PC-3 (cell line): ENCODE measurements at regions not wholly inside any gene's neighbourhood (a gene's known extent, or its start where the extent isn't known, plus 50 kb on each side); places are given as distances from the start of the nearest gene placed in this dataset.

Experiments
- ATAC-seq: fragments of 200-7000 bp; cut with Tn5 transposase; 2 replicates; pipeline ENCODE4 v1.9.1; 2020; ENCODE audit warnings: mild to moderate bottlenecking, moderate library complexity
- BruUV-seq: library from RNA; stranded (reverse); fragments of 400-500 nt; replicated peaks from 2 replicates; lab custom pipeline; 2021; lab: Mats Ljungman, UMichigan
- CTCF ChIA-PET: fragments of 300-600 bp; sonication (Branson Sonifier 250); formaldehyde crosslinking; loops from one replicate; lab custom pipeline; 2022; ENCODE audit warnings: antibody characterized with exemption; lab: Charles Lee
- POLR2A ChIA-PET: fragments of 300-600 bp; sonication (Branson Sonifier 250); formaldehyde crosslinking; loops from one replicate; lab custom pipeline; 2022; ENCODE audit warnings: antibody characterized with exemption; ENCODE audit not compliant: unreplicated experiment; lab: Charles Lee
- DNase-seq: peaks from one replicate; pipeline ENCODE4 v3.0.0-alpha.2; 2015
- H2AFZ ChIP-seq: fragments of 300-600 bp; sonication (generic); 2 replicates; pipeline ENCODE4 v1.6.0; 2016; ENCODE audit warnings: antibody characterized with exemption, low read length
- H3F3A ChIP-seq: fragments of 300-600 bp; sonication (generic); one replicate; pipeline ENCODE4 v1.6.0; 2017; ENCODE audit warnings: antibody characterized with exemption, low read length, control low read depth, mild to moderate bottlenecking; ENCODE audit not compliant: unreplicated experiment
- H3K27ac ChIP-seq: fragments of 300-600 bp; sonication (generic); 2 replicates; pipeline ENCODE4 v1.5.1; 2016; ENCODE audit warnings: mild to moderate bottlenecking, low read length
- H3K27me3 ChIP-seq: fragments of 300-600 bp; sonication (generic); 2 replicates; pipeline ENCODE4 v1.6.1; 2016; ENCODE audit warnings: low read length, mixed read lengths
- H3K36me3 ChIP-seq: fragments of 300-600 bp; sonication (generic); 2 replicates; pipeline ENCODE4 v1.6.1; 2016; ENCODE audit warnings: low read depth, mixed run types, low read length, mixed read lengths
- H3K4me1 ChIP-seq: fragments of 300-600 bp; sonication (generic); 2 replicates; pipeline ENCODE4 v1.5.1; 2016; ENCODE audit warnings: low read length; ENCODE audit not compliant: insufficient read depth
- H3K4me2 ChIP-seq: fragments of 300-600 bp; sonication (generic); 2 replicates; pipeline ENCODE4 v1.6.0; 2016; ENCODE audit warnings: low read length
- H3K4me3 ChIP-seq: fragments of 300-600 bp; sonication (generic); 2 replicates; pipeline ENCODE4 v1.5.1; 2016; ENCODE audit warnings: mild to moderate bottlenecking, low read length, mixed read lengths
- H3K79me2 ChIP-seq: fragments of 300-600 bp; sonication (generic); 2 replicates; pipeline ENCODE4 v1.6.1; 2017; ENCODE audit warnings: low read length, mixed read lengths
- H3K9ac ChIP-seq: fragments of 300-600 bp; sonication (generic); 2 replicates; pipeline ENCODE4 v1.6.0; 2016; ENCODE audit warnings: mild to moderate bottlenecking, low read length
- H3K9me2 ChIP-seq: fragments of 300-600 bp; sonication (generic); replicated peaks from 2 replicates; pipeline ENCODE4 v1.6.1; 2016; ENCODE audit warnings: mixed run types, low read length, mixed read lengths
- H3K9me3 ChIP-seq: fragments of 300-600 bp; sonication (generic); 2 replicates; pipeline ENCODE4 v1.6.1; 2016; ENCODE audit warnings: low read length, mixed read lengths
- H4K20me1 ChIP-seq: fragments of 300-600 bp; sonication (generic); 2 replicates; pipeline ENCODE4 v1.6.1; 2016; ENCODE audit warnings: low read length, mixed read lengths
- CTCF ChIP-seq: fragments of 300-600 bp; sonication (generic); conservative IDR thresholded peaks from 2 replicates; pipeline ENCODE4 v1.5.1; 2017; ENCODE audit warnings: antibody characterized with exemption, low read depth, mild to moderate bottlenecking, low read length
- EZH2 ChIP-seq: fragments of 300-600 bp; sonication (generic); IDR thresholded peaks from one replicate; pipeline ENCODE4 v1.6.1; 2017; ENCODE audit warnings: antibody characterized with exemption, mild to moderate bottlenecking, low read length; ENCODE audit not compliant: unreplicated experiment
- EZH2phosphoT487 ChIP-seq: fragments of 300-600 bp; sonication (generic); IDR thresholded peaks from 2 replicates; pipeline ENCODE4 v1.6.1; 2018; ENCODE audit warnings: mild to moderate bottlenecking, antibody characterized with exemption, low read length, borderline replicate concordance
- intact Hi-C: fragments of 100-400 bp; cut with micrococcal nuclease; formaldehyde crosslinking; loops from 2 replicates; pipeline ENCODE4 v1.9.0; 2023

GRCh38 chr18:27843783-27844777 is 332.9 kb downstream of the CDH2 start:
- H3K79me2 ChIP-seq, result no peaks in the 10 kb centered on the region
- H3K27me3 ChIP-seq, result no peaks in the 10 kb centered on the region
- peak; percentile 95 for DNase-seq
- ChIA-PET POLR2A (no interaction called here), CTCF (interaction anchor here (0.6 kb wide), 1 partner anchor 77 kb away, joined by 9 read pairs; no protein-coding TSS in a partner anchor)
- no peaks in the 10 kb centered on the region for H4K20me1 ChIP-seq
- intact Hi-C loops, result loop anchor here (10.0 kb wide), 1 partner anchor 239 kb away; no protein-coding TSS in a partner anchor
- H3K9ac ChIP-seq, result no peak overlapping the region
- H3K9me3 ChIP-seq, result no peaks in the 10 kb centered on the region
- peaks cover 62% of the 10 kb centered on the region for H3K4me1 ChIP-seq
- no peaks in the 10 kb centered on the region for H3K9me2 ChIP-seq
- H3F3A ChIP-seq, result peaks cover 5% of the 10 kb centered on the region
- H2AFZ ChIP-seq, result no peak overlapping the region
- peak overlapping the region; percentile 17 for H3K4me2 ChIP-seq
- peak overlapping the region; percentile 41 for H3K27ac ChIP-seq
- TF ChIP-seq EZH2phosphoT487 (no peak), EZH2 (no peak), CTCF (no peak)
- BruUV-seq, result no TSS peak
- peak; percentile 48 for ATAC-seq
- no peak overlapping the region for H3K4me3 ChIP-seq
- no peaks in the 10 kb centered on the region for H3K36me3 ChIP-seq

- TF ChIP-seq CTCF (no peak), EZH2phosphoT487 (no peak), EZH2 (no peak)
- ChIA-PET CTCF (no interaction called here), POLR2A (no interaction called here)
These were observed 337.8 kb downstream of the CDH2 start for GRCh38 chr18:27839141-27839540.

More at GRCh38 chr18:27839141-27839540, 337.8 kb downstream of the CDH2 start:
- Histone ChIP-seq H3K36me3 (no peaks in the 10 kb centered on the region), H3K9me3 (no peaks in the 10 kb centered on the region), H3K27me3 (no peaks in the 10 kb centered on the region), H3K4me2 (peak overlapping the region; percentile 58), H3K9me2 (no peaks in the 10 kb centered on the region), H3K79me2 (no peaks in the 10 kb centered on the region), H3K27ac (peak overlapping the region; percentile 72), H4K20me1 (no peaks in the 10 kb centered on the region), H2AFZ (no peak overlapping the region), H3F3A (no peaks in the 10 kb centered on the region), H3K4me3 (no peak overlapping the region), H3K4me1 (peaks cover 60% of the 10 kb centered on the region), H3K9ac (no peak overlapping the region)
- DNase-seq, result peak; percentile 96
- peak; percentile 94 for ATAC-seq
- intact Hi-C loops, result loop anchor here (5.0 kb wide), 3 partner anchors 158 to 338 kb away; partner anchors contain the start of gene CDH2
- no TSS peak for BruUV-seq
